ENCODE measurements at regions not wholly inside any gene's neighbourhood (a gene's known extent, or its start where the extent isn't known, plus 50 kb on each side); places are given as distances from the start of the nearest gene placed in this dataset.

- TF ChIP-seq POLR2A (IDR thresholded peaks at IDR 0.05) (no peak), CTCF (IDR thresholded peaks at IDR 0.05 in 8 of 11, conservative IDR thresholded peaks at IDR 0.05 in 3 of 11) (no peak)
Measured at GRCh38 chr18:39162013-39162827, 1596.6 kb upstream of the CELF4 start.
